Stimulated activated naive CD8-positive, alpha-beta T cell treated with anti-CD3 and anti-CD28 coated beads, Interleukin-15, amount 100 ng/mL, for 72 hours (primary cell): ENCODE measurements at regions not wholly inside any gene's neighbourhood (a gene's known extent, or its start where the extent isn't known, plus 50 kb on each side); places are given as distances from the start of the nearest gene placed in this dataset.
"Not testable (repeated sequence)": the region's sequence is repeated elsewhere in the genome, so short reads cannot be mapped to it uniquely, and the experiment has no call there.

Experiments used
- ATAC-seq: fragments of 150-1000 bp; cut with Tn5 transposase; 2 replicates; pipeline ENCODE4 v1.10.0; 2021; ENCODE audit warnings: mild to moderate bottlenecking, moderate library complexity
- DNase-seq, 2 donors: peaks; one replicate each; pipeline ENCODE4 v3.0.0; 2021 to 2022
- H3K27ac Mint-ChIP-seq, 2 donors: one replicate each; pipeline ENCODE4 v1.8.0; 2022; ENCODE audit warnings: mild to moderate bottlenecking in 2 of 2, mixed read lengths in 2 of 2, moderate library complexity in 2 of 2
- H3K27me3 Mint-ChIP-seq: one replicate; pipeline ENCODE4 v1.8.0; 2022; ENCODE audit warnings: mixed read lengths
- H3K4me1 Mint-ChIP-seq: one replicate; pipeline ENCODE4 v1.8.0; 2022; ENCODE audit warnings: mild to moderate bottlenecking, mixed read lengths
- H3K4me3 Mint-ChIP-seq, 2 donors: one replicate each; pipeline ENCODE4 v1.8.0; 2022; ENCODE audit warnings: mild to moderate bottlenecking in 2 of 2, mixed read lengths in 2 of 2, moderate library complexity in 1 of 2
- H3K9me3 Mint-ChIP-seq, 2 donors: one replicate each; pipeline ENCODE4 v1.8.0; 2022; ENCODE audit warnings: mixed read lengths in 2 of 2

- Mint-ChIP-seq H3K4me1 (peaks cover 19% of the 10 kb centered on the region), H3K27ac (no peak overlapping the region), H3K27me3 (peaks cover 44% of the 10 kb centered on the region), H3K9me3 (no peaks in the 10 kb centered on the region), H3K4me3 (peak overlapping the region; percentile 45 to 71)
- ATAC-seq, result peak; percentile 8
- no peak for DNase-seq
These were observed 62.2 kb downstream of the CCNE1 start for GRCh38 chr19:29873801-29874575.

- Mint-ChIP-seq H3K4me1 (peaks cover 19% of the 10 kb centered on the region), H3K27me3 (peaks cover 43% of the 10 kb centered on the region), H3K4me3 (no peak overlapping the region), H3K27ac (no peak overlapping the region), H3K9me3 (no peaks in the 10 kb centered on the region)
- no peak for ATAC-seq
- no peak for DNase-seq
These were observed 64.1 kb downstream of the CCNE1 start for GRCh38 chr19:29875931-29876330.

GRCh38 chr19:29876414-29876813, 64.6 kb downstream of the CCNE1 start:
- Mint-ChIP-seq H3K4me3 (no peak overlapping the region), H3K27ac (peak overlapping the region; percentile 43 to 87), H3K27me3 (peaks cover 38% of the 10 kb centered on the region), H3K9me3 (no peaks in the 10 kb centered on the region), H3K4me1 (peaks cover 19% of the 10 kb centered on the region)
- ATAC-seq (no peak), DNase-seq (no peak)

GRCh38 chr19:29876908-29877307, 65.1 kb downstream of the CCNE1 start:
- H3K4me3 Mint-ChIP-seq, ATAC-seq, DNase-seq: not testable (repeated sequence)

GRCh38 chr19:29878973-29879654, 62.9 kb upstream of the URI1 start:
- Mint-ChIP-seq H3K4me3 (no peak overlapping the region), H3K4me1 (no peaks in the 10 kb centered on the region), H3K27ac (no peak overlapping the region), H3K27me3 (peaks cover 13% of the 10 kb centered on the region), H3K9me3 (no peaks in the 10 kb centered on the region)
- ATAC-seq (peak; percentile 46), DNase-seq (no peak)

More at GRCh38 chr19:29876908-29877307, 65.1 kb downstream of the CCNE1 start:
- H3K9me3 Mint-ChIP-seq, H3K27ac Mint-ChIP-seq: not testable (repeated sequence)
- Mint-ChIP-seq H3K27me3 (peaks cover 34% of the 10 kb centered on the region), H3K4me1 (peaks cover 19% of the 10 kb centered on the region)

- no peaks in the 10 kb centered on the region for H3K4me1 Mint-ChIP-seq
- no peak for DNase-seq
- no peak for ATAC-seq
- no peak overlapping the region for H3K27ac Mint-ChIP-seq
- H3K9me3 Mint-ChIP-seq, result no peaks in the 10 kb centered on the region
- no peak overlapping the region for H3K4me3 Mint-ChIP-seq
- H3K27me3 Mint-ChIP-seq, result peaks cover 8% of the 10 kb centered on the region
These were observed 62.4 kb upstream of the URI1 start for GRCh38 chr19:29879655-29879974.

GRCh38 chr19:29880498-29881081, 61.4 kb upstream of the URI1 start:
- Mint-ChIP-seq H3K4me3 (no peak overlapping the region), H3K9me3 (no peaks in the 10 kb centered on the region), H3K27ac (no peak overlapping the region), H3K27me3 (no peaks in the 10 kb centered on the region), H3K4me1 (no peaks in the 10 kb centered on the region)
- DNase-seq (no peak), ATAC-seq (no peak)

GRCh38 chr19:29881386-29881785, 60.7 kb upstream of the URI1 start:
- no peaks in the 10 kb centered on the region for H3K9me3 Mint-ChIP-seq
- no peak for DNase-seq
- H3K4me1 Mint-ChIP-seq, result no peaks in the 10 kb centered on the region
- H3K27me3 Mint-ChIP-seq, result no peaks in the 10 kb centered on the region
- ATAC-seq, result no peak
- H3K4me3 Mint-ChIP-seq, result no peak overlapping the region
- no peak overlapping the region for H3K27ac Mint-ChIP-seq

- Mint-ChIP-seq H3K27me3 (no peaks in the 10 kb centered on the region), H3K4me3 (no peak overlapping the region), H3K27ac (no peak overlapping the region), H3K4me1 (peaks cover 13% of the 10 kb centered on the region), H3K9me3 (no peaks in the 10 kb centered on the region)
- DNase-seq, result no peak
- no peak for ATAC-seq
These were observed 59.3 kb upstream of the URI1 start for GRCh38 chr19:29882719-29883105.

- ATAC-seq (no peak), DNase-seq (no peak)
- H3K9me3 Mint-ChIP-seq, result no peaks in the 10 kb centered on the region
- no peak overlapping the region for H3K4me3 Mint-ChIP-seq
- no peak overlapping the region for H3K27ac Mint-ChIP-seq
- no peaks in the 10 kb centered on the region for H3K27me3 Mint-ChIP-seq
- peaks cover 15% of the 10 kb centered on the region for H3K4me1 Mint-ChIP-seq
These were observed 58.0 kb upstream of the URI1 start for GRCh38 chr19:29884044-29884443.

GRCh38 chr19:29884466-29884865, 57.6 kb upstream of the URI1 start:
- H3K4me1 Mint-ChIP-seq, result peaks cover 15% of the 10 kb centered on the region

GRCh38 chr19:29886106-29886505, 55.9 kb upstream of the URI1 start:
- not testable (repeated sequence) for H3K27me3 Mint-ChIP-seq, DNase-seq, H3K4me3 Mint-ChIP-seq, H3K27ac Mint-ChIP-seq, H3K9me3 Mint-ChIP-seq, ATAC-seq
- H3K4me1 Mint-ChIP-seq, result peaks cover 15% of the 10 kb centered on the region

More at GRCh38 chr19:29884466-29884865, 57.6 kb upstream of the URI1 start:
- no peak for DNase-seq
- Mint-ChIP-seq H3K27me3 (no peaks in the 10 kb centered on the region), H3K4me3 (no peak overlapping the region), H3K9me3 (no peaks in the 10 kb centered on the region), H3K27ac (no peak overlapping the region)
- ATAC-seq, result no peak

- ATAC-seq (no peak), DNase-seq (no peak)
- Mint-ChIP-seq H3K9me3 (peaks cover 0 to 5% of the 10 kb centered on the region in 2 donors), H3K27ac (peak overlapping the region in 1 of 2 donors; percentile 75), H3K27me3 (no peaks in the 10 kb centered on the region), H3K4me3 (no peak overlapping the region), H3K4me1 (peaks cover 15% of the 10 kb centered on the region)
These were observed 55.5 kb upstream of the URI1 start for GRCh38 chr19:29886586-29886985.

- DNase-seq (no peak), ATAC-seq (no peak)
- H3K4me3 Mint-ChIP-seq, result no peak overlapping the region
- no peaks in the 10 kb centered on the region for H3K27me3 Mint-ChIP-seq
- peak overlapping the region in 1 of 2 donors; percentile 8 for H3K27ac Mint-ChIP-seq
- H3K4me1 Mint-ChIP-seq, result peaks cover 15% of the 10 kb centered on the region
- peaks cover 0 to 5% of the 10 kb centered on the region in 2 donors for H3K9me3 Mint-ChIP-seq
These were observed 54.6 kb upstream of the URI1 start for GRCh38 chr19:29887442-29887855.

GRCh38 chr19:29888047-29888446, 54.0 kb upstream of the URI1 start:
- not testable (repeated sequence) for H3K27me3 Mint-ChIP-seq, H3K4me3 Mint-ChIP-seq, H3K9me3 Mint-ChIP-seq, ATAC-seq, DNase-seq, H3K27ac Mint-ChIP-seq
- peaks cover 15% of the 10 kb centered on the region for H3K4me1 Mint-ChIP-seq

- no peak for DNase-seq
- H3K27me3 Mint-ChIP-seq, result no peaks in the 10 kb centered on the region
These were observed 52.3 kb upstream of the URI1 start for GRCh38 chr19:29889702-29890101.

More at GRCh38 chr19:29889702-29890101, 52.3 kb upstream of the URI1 start:
- Mint-ChIP-seq H3K9me3 (peaks cover 0 to 5% of the 10 kb centered on the region in 2 donors), H3K4me3 (no peak overlapping the region), H3K4me1 (peaks cover 15% of the 10 kb centered on the region), H3K27ac (no peak overlapping the region)
- no peak for ATAC-seq
